ENCODE measurements at regions not wholly inside any gene's neighbourhood (a gene's known extent, or its start where the extent isn't known, plus 50 kb on each side); places are given as distances from the start of the nearest gene placed in this dataset.

DNA sequence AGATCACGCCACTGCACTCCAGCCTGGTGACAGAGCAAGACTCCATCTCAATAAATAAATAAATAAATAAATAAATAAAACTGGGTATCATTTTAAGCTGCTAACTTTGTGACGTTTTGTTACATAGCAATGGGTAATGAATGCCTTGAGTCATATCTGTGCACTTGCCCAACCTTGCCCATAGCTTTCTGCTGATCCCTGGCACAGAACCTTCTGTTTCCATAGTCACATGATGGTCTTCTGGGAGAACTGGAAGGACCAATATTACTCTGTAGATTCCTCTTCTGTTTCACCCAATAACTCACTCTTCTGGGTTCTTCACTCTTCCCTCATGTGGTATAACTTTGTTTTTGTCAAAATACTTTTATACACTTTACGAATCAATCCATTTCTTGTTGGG, 140.8 kb downstream of the SCARB1 start:
- peaks cover 31% of the 10 kb centered on the region for H3K4me1 ChIP-seq (ENCODE audit: insufficient read depth, low read length)
- no peak overlapping the region for H3K4me3 ChIP-seq (ENCODE audit: insufficient read depth, low read depth, low read length)
- no peaks in the 10 kb centered on the region for H3K79me2 ChIP-seq (ENCODE audit: insufficient read depth, low read length)
- no peaks in the 10 kb centered on the region for H3K36me3 ChIP-seq (ENCODE audit: insufficient read depth, low read length)
- Mint-ChIP-seq H3K9me3 (ENCODE audit: unreplicated experiment) (peaks cover 5% of the 10 kb centered on the region), H3K36me3 (ENCODE audit: low read depth, unreplicated experiment) (peaks cover 2% of the 10 kb centered on the region), H3K27ac (ENCODE audit: unreplicated experiment) (no peak overlapping the region), H3K4me1 (ENCODE audit: low read depth, unreplicated experiment) (peaks cover 18% of the 10 kb centered on the region), H3K27me3 (ENCODE audit: low read depth, unreplicated experiment) (peaks cover 6% of the 10 kb centered on the region), H3K4me3 (ENCODE audit: unreplicated experiment) (no peak overlapping the region)
- H3K9me3 ChIP-seq (ENCODE audit: insufficient read depth, low read depth, low read length): no peaks in the 10 kb centered on the region
- H3K9ac ChIP-seq (ENCODE audit: low read length): no peak overlapping the region
- no peak for DNase-seq (ENCODE audit: low read depth)
- no peak overlapping the region for H2AFZ ChIP-seq (ENCODE audit: low read depth, low read length)
- H3K4me2 ChIP-seq (ENCODE audit: low read length): no peak overlapping the region
- no peaks in the 10 kb centered on the region for H3K27me3 ChIP-seq (ENCODE audit: insufficient read depth, low read length)
- TF ChIP-seq, protein P1, sequence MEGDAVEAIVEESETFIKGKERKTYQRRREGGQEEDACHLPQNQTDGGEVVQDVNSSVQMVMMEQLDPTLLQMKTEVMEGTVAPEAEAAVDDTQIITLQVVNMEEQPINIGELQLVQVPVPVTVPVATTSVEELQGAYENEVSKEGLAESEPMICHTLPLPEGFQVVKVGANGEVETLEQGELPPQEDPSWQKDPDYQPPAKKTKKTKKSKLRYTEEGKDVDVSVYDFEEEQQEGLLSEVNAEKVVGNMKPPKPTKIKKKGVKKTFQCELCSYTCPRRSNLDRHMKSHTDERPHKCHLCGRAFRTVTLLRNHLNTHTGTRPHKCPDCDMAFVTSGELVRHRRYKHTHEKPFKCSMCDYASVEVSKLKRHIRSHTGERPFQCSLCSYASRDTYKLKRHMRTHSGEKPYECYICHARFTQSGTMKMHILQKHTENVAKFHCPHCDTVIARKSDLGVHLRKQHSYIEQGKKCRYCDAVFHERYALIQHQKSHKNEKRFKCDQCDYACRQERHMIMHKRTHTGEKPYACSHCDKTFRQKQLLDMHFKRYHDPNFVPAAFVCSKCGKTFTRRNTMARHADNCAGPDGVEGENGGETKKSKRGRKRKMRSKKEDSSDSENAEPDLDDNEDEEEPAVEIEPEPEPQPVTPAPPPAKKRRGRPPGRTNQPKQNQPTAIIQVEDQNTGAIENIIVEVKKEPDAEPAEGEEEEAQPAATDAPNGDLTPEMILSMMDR (IDR thresholded peaks at IDR 0.05; ENCODE audit: insufficient read depth, low read depth, low read length): no peak
- no peak for TF ChIP-seq EZH2 (IDR thresholded peaks at IDR 0.05; ENCODE audit: insufficient read depth, low read length)
- FAIRE-seq: no peak
- H3K27ac ChIP-seq (ENCODE audit: low read depth, low read length): no peak overlapping the region
- no peaks in the 10 kb centered on the region for H4K20me1 ChIP-seq (ENCODE audit: insufficient read depth, low read length)

DNA sequence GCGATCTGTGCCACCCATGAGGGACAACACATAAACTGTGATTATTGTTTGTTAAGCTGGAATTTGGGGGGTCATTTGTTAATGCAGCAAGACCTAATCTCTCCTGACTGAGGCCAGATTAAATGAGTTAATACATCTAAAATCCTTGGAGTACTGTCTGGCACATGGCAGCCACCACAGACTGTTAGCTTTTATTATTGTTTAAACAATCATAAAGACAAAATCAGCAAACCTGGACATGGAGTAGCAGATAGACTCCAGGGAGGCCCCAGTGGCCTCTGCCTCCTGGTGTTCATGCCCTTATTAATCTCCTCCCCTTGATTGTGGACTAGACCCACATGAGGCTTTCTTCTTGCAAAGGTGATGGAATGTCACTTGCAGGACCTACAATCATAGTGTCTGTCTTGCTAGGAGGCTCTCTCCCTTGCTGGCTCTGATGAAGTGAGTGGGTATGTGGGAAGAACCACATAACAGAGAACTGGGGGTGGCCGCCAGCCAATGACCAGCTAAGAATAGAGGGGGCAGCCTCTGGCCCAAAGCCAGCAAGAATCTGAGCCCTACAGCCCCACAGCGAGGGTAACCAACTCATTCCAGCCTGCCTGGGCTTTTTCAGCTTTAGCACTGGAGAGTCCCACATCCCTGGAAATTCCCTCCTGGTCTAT, 142.0 kb downstream of the SCARB1 start:
- Histone ChIP-seq H3K27ac (ENCODE audit: low read depth, low read length) (no peak overlapping the region), H3K4me1 (ENCODE audit: insufficient read depth, low read length) (peaks cover 23% of the 10 kb centered on the region)

More for the DNA sequence above, 142.0 kb downstream of the SCARB1 start:
- Mint-ChIP-seq H3K27ac (ENCODE audit: unreplicated experiment) (no peak overlapping the region), H3K27me3 (ENCODE audit: low read depth, unreplicated experiment) (peaks cover 6% of the 10 kb centered on the region), H3K4me1 (ENCODE audit: low read depth, unreplicated experiment) (peaks cover 15% of the 10 kb centered on the region), H3K4me3 (ENCODE audit: unreplicated experiment) (no peak overlapping the region), H3K36me3 (ENCODE audit: low read depth, unreplicated experiment) (peaks cover 2% of the 10 kb centered on the region), H3K9me3 (ENCODE audit: unreplicated experiment) (peaks cover 5% of the 10 kb centered on the region)
- Histone ChIP-seq H3K9ac (ENCODE audit: low read length) (no peak overlapping the region), H3K36me3 (ENCODE audit: insufficient read depth, low read length) (no peaks in the 10 kb centered on the region), H4K20me1 (ENCODE audit: insufficient read depth, low read length) (no peaks in the 10 kb centered on the region), H3K4me3 (ENCODE audit: insufficient read depth, low read depth, low read length) (no peak overlapping the region), H3K79me2 (ENCODE audit: insufficient read depth, low read length) (no peaks in the 10 kb centered on the region), H3K9me3 (ENCODE audit: insufficient read depth, low read depth, low read length) (no peaks in the 10 kb centered on the region), H3K27me3 (ENCODE audit: insufficient read depth, low read length) (no peaks in the 10 kb centered on the region), H3K4me2 (ENCODE audit: low read length) (peak overlapping the region; percentile 3), H2AFZ (ENCODE audit: low read depth, low read length) (no peak overlapping the region)
- TF ChIP-seq, protein P1 (IDR thresholded peaks at IDR 0.05; ENCODE audit: insufficient read depth, low read depth, low read length): no peak
- no peak for TF ChIP-seq EZH2 (IDR thresholded peaks at IDR 0.05; ENCODE audit: insufficient read depth, low read length)
- FAIRE-seq (no peak), DNase-seq (ENCODE audit: low read depth) (peak; percentile 66)
